GM18870 (cell line): ENCODE measurements at regions not wholly inside any gene's neighbourhood (a gene's known extent, or its start where the extent isn't known, plus 50 kb on each side); places are given as distances from the start of the nearest gene placed in this dataset.
"Not testable (repeated sequence)": the region's sequence is repeated elsewhere in the genome, so short reads cannot be mapped to it uniquely, and the experiment has no call there.

Experiments used
- ATAC-seq: cut with Tn5 transposase; IDR thresholded peaks from one replicate; pipeline ENCODE4 v1.9.1; 2021; ENCODE audit warnings: moderate library complexity; ENCODE audit not compliant: unreplicated experiment

DNA sequence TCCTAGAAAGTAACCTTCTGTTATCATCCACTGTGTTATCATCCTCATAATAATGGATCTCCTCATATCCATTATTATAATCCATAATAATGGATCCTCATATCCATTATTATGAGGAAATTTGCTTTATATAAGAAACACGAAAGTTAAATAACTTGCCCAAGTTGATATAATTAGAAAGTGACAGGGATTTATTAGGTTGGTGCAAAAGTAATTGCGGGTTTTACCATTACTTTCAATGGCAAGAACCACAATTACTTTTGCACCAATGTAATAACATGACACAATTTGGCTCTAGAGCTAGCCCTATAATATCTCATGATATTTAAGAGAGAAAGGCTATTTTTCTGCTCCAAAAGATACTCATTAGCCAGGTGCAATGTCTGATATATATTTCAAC lies 275.7 kb upstream of the STXBP5 start:
- ATAC-seq, result no peak

DNA sequence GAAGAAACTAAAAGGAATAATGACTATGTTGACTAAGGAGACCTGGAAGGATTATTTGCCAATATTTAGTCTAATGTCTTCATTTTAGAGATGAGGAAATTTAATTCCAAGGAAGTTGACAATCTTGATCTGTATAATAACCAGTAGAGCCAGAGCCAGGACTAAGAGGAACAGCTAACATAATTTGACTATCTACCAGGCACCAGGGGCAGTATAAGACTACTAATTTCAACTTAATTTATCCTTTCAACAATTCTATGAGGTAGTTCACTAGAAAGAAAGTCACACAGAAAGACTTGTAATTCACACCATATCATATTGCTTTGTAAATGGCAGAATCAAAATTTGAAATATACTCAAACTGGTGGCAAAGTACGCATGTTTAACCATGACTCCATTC lies 273.0 kb upstream of the STXBP5 start:
- ATAC-seq, result no peak

GRCh38 chr6:146937316-146937715 lies 266.9 kb upstream of the STXBP5 start:
- no peak for ATAC-seq

- no peak for ATAC-seq
Observed at GRCh38 chr6:146938266-146938665, 266.0 kb upstream of the STXBP5 start.

DNA sequence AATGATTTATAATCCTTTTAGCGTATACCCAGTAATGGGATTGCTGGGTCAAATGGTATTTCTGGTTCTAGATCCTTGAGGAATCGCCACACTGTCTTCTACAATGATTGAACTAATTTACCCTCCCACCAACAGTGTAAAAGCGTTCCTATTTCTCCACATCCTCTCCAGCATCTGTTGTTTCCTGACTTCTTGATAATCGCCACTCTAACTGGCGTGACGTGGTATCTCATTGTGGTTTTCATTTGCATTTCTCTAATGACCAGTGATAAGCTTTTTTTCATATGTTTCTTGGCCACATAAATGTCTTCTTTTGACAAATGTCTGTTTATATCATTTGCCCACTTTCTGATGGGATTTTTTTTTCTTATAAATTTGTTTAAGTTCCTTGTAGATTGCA lies 264.8 kb upstream of the STXBP5 start:
- ATAC-seq, result not testable (repeated sequence)

DNA sequence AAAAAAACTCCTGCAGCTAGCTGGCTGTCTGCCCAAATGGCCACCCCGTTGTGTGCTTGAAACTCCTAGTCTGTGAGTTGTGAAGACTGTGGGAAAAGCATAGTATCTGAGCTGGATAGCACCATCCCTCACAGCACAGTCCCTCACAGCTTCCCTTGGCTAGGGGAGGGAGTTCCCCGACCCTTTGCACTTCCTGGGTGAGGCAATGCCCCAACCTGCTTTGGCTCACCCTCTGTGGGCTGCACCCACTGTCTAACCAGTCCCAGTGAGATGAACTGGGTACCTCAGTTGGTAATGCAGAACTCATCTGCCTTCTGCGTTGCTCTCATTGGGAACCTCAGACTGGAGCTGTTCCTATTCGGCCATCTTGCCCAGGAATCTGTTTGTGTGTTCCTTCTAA lies 260.6 kb upstream of the STXBP5 start:
- ATAC-seq, result no peak

DNA sequence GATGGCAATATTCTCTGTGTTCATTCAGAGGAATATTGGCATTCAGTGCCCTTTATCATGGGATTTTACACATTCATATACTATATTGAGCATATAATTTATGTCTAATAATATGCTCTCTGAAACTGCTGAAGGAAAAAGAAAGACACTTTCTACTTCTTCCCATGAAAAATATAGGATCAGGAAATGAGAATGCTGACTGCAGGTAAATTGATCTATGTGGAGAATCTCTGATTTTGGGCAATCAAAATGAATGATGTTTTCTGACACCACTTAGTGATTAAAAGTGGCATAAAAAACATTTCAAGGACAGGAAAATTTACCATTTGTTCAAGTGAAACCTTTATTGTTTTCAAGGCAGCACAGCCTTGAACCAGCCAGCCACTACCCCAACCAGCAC lies 260.1 kb upstream of the STXBP5 start:
- no peak for ATAC-seq

DNA sequence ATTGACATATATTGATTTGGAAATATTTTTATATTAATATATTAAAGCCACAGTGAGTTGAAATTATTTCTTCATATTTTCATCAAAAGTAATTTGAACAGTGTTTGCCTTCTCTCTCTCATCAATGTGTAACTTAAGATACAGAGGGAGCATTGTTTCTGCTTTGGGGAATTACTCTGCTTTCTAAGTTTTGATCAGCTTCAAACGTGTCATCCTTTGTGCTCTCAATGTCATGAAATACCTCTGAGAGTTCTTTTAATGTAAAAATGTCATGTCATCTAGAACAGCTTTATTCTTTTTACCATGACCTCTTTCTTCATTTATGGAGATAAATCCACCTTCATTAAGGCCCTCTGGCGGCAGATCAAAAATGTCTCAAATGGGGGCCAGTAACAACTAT lies 259.4 kb upstream of the STXBP5 start:
- no peak for ATAC-seq

DNA sequence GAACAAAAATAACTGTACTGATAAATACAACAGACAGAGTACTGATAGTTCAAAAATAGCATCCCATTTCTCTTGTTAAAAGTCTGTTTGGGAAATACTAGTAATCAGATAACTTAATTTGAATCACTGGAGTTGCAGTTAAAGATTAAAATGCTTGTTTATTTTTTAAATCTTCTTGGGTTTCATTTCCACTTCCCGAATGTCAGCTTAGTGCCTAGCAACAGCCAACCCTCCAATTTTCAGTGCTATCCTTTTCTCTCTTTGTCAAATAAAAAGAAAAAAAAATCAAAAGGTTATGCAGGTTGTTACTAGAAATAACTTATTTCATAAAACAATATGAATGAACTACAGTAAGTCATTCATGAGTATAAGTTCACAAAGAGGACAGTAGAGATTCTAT lies 257.7 kb upstream of the STXBP5 start:
- ATAC-seq, result peak; percentile 35

DNA sequence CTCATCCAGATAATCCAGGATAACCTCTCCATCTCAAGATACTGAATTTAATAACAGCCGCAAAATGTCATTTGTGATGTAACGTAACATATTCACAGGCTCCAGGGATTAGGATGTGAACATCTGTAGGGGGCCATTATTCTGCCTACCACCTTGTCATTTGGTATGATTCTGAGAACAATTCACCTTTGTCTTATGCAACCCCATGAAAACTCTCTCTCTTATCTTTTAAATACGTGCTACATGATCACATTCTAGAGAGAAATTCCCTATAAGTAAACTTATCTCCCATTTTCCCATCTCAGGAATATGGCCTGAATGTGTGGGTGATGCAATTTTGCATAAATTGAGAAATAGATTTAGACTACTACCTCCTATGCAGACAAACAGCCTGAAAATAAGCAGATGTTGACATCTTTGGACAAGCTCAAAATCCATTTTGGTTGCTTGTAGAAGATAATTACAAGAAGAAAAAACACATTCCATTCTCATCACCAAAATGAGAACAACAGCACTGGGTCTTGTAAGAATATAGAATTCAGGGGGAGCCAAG lies 255.4 kb upstream of the STXBP5 start:
- ATAC-seq, result no peak

DNA sequence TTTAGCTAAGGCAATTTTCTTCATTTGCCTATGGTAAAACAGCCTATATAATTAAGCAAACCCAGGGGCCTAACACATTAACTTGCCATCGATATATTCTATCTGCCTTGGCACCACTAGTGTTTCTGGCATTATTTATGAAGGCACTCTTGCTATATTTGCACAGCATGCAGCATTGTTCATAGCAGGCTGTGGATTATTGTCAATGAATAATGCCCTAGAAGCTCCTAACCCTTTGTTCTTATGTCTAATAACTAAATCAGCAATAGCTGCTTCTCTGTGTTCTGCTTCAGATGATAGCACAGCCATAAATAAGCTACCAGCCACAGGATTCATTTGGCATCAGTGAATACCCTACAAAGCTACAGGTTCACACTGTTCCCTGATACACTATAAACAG lies 254.8 kb upstream of the STXBP5 start:
- no peak for ATAC-seq

- peak; percentile 45 for ATAC-seq
Observed at GRCh38 chr6:146950351-146950835, 253.8 kb upstream of the STXBP5 start.

DNA sequence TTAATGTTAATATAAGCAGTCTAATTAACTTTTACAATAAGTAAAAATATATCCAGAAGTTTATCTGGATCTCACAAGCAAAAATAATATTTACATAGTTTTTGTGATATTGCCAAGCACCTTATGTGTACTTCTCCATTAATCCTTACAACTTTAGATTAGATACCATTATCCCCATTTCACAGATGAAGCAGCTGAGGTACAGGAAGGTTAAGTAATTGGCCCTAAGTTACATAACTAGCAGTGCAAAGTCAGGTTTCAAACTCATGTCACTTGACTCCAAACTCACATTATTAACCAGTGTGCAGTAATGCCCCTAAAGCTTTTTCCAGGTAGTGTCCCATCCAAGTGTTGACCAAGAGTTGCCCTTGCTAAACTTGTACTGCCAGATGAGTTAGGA lies 248.6 kb upstream of the STXBP5 start:
- ATAC-seq, result no peak

DNA sequence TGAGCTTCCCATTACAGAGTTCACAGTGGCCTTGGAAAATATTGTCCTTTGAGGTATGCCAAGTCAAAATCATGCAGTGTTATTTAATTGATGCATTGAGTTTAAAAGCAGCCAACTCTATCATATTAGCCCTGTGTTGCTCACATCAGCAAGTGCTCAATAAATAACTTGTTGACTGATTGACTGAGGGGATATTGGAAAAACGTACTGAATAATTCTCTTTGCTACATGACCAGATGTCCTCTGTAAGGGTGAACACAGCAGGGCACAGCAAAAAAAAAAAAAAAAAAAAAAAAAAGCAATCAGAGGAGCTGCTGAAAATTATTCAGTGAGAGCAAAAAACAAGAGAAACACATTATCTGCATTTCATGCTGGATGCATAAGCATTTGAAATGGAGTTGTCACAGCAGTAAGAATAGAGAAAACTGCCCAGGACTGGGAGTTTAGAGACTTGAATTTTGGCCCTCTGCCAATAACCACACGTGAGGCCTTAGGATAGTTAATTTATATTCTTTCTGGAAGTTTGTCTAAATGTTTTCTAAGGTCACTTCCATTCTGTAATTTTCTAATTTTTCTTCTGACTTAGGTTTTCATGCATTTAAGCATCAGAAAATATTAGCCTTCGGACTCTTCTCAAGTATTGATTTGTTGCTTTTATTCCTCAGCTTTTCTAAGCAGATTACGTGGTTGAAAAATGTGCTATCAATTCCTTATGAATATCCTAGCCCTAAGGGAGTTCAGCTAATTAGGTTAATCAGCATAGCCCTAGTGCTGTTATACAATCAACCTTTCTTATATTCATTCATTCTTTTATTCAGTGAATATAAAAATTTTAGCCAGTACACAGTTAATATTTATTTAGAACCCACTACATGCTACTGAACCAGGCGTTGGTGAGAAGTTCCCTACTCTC lies 246.8 kb upstream of the STXBP5 start:
- ATAC-seq, result no peak

- no peak for ATAC-seq
Observed at GRCh38 chr6:146961831-146962230, 242.4 kb upstream of the STXBP5 start.

GRCh38 chr6:146962329-146962728 lies 241.9 kb upstream of the STXBP5 start:
- ATAC-seq, result no peak

DNA sequence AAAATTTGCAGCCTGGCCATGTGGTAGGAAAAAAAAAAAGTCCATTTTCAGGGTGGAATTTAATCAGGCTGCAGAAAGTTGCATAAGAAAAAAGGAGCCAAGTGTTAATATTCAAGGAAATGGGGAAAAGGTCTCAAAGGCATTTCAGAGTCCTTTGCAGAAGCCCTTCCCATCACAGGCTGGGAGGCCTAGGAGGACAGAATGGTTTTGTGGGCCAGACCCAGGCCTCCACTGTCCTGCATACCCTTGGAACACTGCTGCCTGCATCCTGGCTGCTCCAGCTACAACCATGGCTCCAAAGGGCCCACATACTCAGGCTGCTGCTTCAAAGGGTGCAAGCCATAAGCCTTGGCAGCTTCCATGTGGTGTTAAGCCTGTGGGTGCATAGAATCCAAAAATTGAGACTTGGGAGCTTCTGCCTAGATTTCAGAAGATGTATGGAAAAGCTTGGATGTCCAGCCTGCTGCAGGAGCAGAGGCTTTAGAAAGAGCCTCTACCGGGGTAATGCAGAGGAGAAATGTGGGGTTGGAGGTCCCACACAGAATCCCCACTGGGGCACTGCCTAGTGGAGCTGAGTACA lies 239.0 kb upstream of the STXBP5 start:
- ATAC-seq, result no peak

DNA sequence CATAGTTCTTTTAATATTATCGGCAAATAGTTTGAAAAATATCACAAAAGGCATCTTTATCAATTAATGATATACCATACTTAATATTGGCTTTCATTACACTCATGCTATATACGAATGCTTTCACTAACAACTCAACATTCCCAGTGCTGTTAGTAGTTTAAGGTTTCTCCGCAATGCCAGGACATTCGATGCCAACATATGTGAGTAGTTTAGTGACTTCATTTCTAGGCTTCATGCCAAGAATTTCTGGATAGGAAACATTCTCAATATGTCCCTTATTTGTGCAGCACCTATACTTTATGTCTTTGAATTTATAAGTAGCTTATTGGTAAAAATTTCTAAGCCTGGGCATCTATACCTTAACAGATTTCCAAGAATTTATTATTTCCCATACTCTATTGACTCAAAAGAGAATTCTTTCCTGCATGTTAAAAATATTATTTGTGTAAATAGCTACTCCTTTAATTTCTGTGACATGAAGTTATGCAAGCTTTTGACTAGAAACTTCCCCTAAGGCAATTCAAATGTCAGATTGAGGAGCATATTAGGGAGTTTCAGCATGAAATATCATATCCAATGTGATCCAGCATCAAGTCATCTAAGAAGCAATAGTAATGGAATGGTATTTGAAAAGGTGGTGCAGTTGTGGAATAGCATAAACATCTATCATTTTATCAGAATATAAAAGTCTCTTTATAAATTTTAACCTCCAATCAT lies 236.0 kb upstream of the STXBP5 start:
- no peak for ATAC-seq

GRCh38 chr6:146972546-146972945 lies 231.7 kb upstream of the STXBP5 start:
- no peak for ATAC-seq

DNA sequence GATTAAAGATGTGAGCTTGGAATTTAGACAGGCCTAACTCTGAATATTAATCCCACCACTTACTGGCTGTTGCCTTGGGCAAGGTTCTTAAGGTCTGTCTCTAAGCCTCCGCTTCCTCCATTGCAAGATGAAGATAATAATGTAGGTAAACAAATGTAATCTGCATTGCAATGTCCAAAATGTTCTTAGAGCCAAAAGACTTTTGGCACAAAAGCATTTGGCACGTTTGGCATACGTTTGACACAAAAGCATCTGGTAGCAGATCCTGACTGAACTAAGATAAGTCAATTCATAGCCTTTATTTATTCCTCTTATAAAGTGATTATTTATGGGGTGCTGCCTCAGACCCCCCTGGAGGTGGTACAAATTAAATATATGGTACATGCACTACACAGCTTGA lies 229.9 kb upstream of the STXBP5 start:
- ATAC-seq, result no peak

- no peak for ATAC-seq
Observed at GRCh38 chr6:146975093-146975492, 229.1 kb upstream of the STXBP5 start.
